ENCODE measurements at regions not wholly inside any gene's neighbourhood (a gene's known extent, or its start where the extent isn't known, plus 50 kb on each side); places are given as distances from the start of the nearest gene placed in this dataset.

DNA sequence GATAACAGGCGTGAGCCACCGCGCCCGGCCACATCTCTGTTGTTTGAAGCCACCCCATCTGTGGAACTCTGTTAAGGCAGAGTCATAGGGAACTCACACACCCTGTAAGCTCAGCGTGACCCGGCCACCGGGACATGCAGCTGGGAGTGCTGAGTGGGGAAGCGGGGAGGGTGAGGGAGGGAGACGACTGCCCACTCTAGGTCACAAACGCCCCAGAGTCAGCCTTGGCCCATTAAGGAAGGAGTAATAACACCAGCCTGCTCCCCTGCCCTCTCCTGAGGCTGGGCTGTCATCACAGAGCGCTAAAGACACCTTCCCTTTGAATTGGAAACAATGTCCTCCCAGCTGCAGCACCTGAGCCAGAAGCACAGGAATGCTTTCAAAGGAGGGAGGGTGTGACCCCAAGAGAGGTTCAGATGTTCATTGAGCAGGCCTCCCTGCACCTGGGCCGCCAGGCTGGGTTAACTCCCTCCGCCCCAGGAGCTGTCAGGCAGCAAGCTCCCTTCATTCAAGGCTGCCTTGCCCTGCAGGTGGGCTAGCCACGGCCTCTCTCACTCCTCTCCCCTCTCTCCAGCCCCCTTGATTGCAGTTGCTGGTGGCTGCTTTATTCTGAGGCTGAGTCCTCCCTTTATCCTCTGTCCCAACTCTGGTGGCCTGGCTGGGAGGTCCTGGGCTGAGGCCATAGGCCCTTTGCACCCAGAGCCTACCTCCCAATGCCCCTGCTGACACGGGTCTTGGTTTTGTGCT, 77.2 kb upstream of the HPCAL1 start:
- TF ChIP-seq, protein P1, sequence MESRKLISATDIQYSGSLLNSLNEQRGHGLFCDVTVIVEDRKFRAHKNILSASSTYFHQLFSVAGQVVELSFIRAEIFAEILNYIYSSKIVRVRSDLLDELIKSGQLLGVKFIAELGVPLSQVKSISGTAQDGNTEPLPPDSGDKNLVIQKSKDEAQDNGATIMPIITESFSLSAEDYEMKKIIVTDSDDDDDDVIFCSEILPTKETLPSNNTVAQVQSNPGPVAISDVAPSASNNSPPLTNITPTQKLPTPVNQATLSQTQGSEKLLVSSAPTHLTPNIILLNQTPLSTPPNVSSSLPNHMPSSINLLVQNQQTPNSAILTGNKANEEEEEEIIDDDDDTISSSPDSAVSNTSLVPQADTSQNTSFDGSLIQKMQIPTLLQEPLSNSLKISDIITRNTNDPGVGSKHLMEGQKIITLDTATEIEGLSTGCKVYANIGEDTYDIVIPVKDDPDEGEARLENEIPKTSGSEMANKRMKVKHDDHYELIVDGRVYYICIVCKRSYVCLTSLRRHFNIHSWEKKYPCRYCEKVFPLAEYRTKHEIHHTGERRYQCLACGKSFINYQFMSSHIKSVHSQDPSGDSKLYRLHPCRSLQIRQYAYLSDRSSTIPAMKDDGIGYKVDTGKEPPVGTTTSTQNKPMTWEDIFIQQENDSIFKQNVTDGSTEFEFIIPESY (IDR thresholded peaks at IDR 0.05): no peak
- TF ChIP-seq, protein P2, sequence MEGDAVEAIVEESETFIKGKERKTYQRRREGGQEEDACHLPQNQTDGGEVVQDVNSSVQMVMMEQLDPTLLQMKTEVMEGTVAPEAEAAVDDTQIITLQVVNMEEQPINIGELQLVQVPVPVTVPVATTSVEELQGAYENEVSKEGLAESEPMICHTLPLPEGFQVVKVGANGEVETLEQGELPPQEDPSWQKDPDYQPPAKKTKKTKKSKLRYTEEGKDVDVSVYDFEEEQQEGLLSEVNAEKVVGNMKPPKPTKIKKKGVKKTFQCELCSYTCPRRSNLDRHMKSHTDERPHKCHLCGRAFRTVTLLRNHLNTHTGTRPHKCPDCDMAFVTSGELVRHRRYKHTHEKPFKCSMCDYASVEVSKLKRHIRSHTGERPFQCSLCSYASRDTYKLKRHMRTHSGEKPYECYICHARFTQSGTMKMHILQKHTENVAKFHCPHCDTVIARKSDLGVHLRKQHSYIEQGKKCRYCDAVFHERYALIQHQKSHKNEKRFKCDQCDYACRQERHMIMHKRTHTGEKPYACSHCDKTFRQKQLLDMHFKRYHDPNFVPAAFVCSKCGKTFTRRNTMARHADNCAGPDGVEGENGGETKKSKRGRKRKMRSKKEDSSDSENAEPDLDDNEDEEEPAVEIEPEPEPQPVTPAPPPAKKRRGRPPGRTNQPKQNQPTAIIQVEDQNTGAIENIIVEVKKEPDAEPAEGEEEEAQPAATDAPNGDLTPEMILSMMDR (IDR thresholded peaks at IDR 0.05; ENCODE audit: low read depth, low read length, missing input control): no peak
- TF ChIP-seq TAF1 (conservative IDR thresholded peaks at IDR 0.05) (no peak), YY1 (IDR thresholded peaks at IDR 0.05) (no peak), JUND (IDR thresholded peaks at IDR 0.05) (no peak), HNF4A (conservative IDR thresholded peaks at IDR 0.05) (no peak), FOXA1 (IDR thresholded peaks at IDR 0.05) (no peak), GABPA (IDR thresholded peaks at IDR 0.05 in 1 of 2, conservative IDR thresholded peaks at IDR 0.05 in 1 of 2) (no peak), EGR1 (IDR thresholded peaks at IDR 0.05; ENCODE audit: low read depth in 2 of 2) (no peak), RAD21 (IDR thresholded peaks at IDR 0.05) (no peak), SP1 (IDR thresholded peaks at IDR 0.05) (no peak)
- TF ChIP-seq, protein P3, sequence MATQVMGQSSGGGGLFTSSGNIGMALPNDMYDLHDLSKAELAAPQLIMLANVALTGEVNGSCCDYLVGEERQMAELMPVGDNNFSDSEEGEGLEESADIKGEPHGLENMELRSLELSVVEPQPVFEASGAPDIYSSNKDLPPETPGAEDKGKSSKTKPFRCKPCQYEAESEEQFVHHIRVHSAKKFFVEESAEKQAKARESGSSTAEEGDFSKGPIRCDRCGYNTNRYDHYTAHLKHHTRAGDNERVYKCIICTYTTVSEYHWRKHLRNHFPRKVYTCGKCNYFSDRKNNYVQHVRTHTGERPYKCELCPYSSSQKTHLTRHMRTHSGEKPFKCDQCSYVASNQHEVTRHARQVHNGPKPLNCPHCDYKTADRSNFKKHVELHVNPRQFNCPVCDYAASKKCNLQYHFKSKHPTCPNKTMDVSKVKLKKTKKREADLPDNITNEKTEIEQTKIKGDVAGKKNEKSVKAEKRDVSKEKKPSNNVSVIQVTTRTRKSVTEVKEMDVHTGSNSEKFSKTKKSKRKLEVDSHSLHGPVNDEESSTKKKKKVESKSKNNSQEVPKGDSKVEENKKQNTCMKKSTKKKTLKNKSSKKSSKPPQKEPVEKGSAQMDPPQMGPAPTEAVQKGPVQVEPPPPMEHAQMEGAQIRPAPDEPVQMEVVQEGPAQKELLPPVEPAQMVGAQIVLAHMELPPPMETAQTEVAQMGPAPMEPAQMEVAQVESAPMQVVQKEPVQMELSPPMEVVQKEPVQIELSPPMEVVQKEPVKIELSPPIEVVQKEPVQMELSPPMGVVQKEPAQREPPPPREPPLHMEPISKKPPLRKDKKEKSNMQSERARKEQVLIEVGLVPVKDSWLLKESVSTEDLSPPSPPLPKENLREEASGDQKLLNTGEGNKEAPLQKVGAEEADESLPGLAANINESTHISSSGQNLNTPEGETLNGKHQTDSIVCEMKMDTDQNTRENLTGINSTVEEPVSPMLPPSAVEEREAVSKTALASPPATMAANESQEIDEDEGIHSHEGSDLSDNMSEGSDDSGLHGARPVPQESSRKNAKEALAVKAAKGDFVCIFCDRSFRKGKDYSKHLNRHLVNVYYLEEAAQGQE (IDR thresholded peaks at IDR 0.05): no peak
- TF ChIP-seq, protein P4, sequence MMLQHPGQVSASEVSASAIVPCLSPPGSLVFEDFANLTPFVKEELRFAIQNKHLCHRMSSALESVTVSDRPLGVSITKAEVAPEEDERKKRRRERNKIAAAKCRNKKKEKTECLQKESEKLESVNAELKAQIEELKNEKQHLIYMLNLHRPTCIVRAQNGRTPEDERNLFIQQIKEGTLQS (IDR thresholded peaks at IDR 0.05): no peak

Data from liver (tissue), 3 donors.